GM18498 (cell line): ENCODE measurements at regions not wholly inside any gene's neighbourhood (a gene's known extent, or its start where the extent isn't known, plus 50 kb on each side); places are given as distances from the start of the nearest gene placed in this dataset.

Experiments used
- ATAC-seq: cut with Tn5 transposase; IDR thresholded peaks from one replicate; pipeline ENCODE4 v1.9.1; 2021; ENCODE audit warnings: mild to moderate bottlenecking, moderate library complexity; ENCODE audit not compliant: unreplicated experiment

GRCh38 chr3:176574786-176575185 lies 622.5 kb downstream of the TBL1XR1 start:
- no peak for ATAC-seq

GRCh38 chr3:176571926-176572325 lies 625.4 kb downstream of the TBL1XR1 start:
- no peak for ATAC-seq

- no peak for ATAC-seq
Measured at GRCh38 chr3:176570992-176571391, 626.3 kb downstream of the TBL1XR1 start.

- no peak for ATAC-seq
Measured at GRCh38 chr3:176568189-176568588, 629.1 kb downstream of the TBL1XR1 start.

- ATAC-seq, result no peak
Measured at GRCh38 chr3:176566757-176567156, 630.5 kb downstream of the TBL1XR1 start.

GRCh38 chr3:176562331-176562730 lies 635.0 kb downstream of the TBL1XR1 start:
- no peak for ATAC-seq

GRCh38 chr3:176561826-176562225 lies 635.5 kb downstream of the TBL1XR1 start:
- ATAC-seq, result no peak

- ATAC-seq, result no peak
Measured at GRCh38 chr3:176554791-176555654, 642.3 kb downstream of the TBL1XR1 start.

- no peak for ATAC-seq
Measured at GRCh38 chr3:176554264-176554663, 643.0 kb downstream of the TBL1XR1 start.

GRCh38 chr3:176526942-176527341 lies 670.3 kb downstream of the TBL1XR1 start:
- no peak for ATAC-seq

- no peak for ATAC-seq
Measured at GRCh38 chr3:176526225-176526624, 671.1 kb downstream of the TBL1XR1 start.

GRCh38 chr3:176523114-176523513 lies 674.2 kb downstream of the TBL1XR1 start:
- no peak for ATAC-seq

GRCh38 chr3:176522436-176522835 lies 674.8 kb downstream of the TBL1XR1 start:
- ATAC-seq, result no peak

- ATAC-seq, result no peak
Measured at GRCh38 chr3:176521531-176522175, 675.6 kb downstream of the TBL1XR1 start.

- ATAC-seq, result no peak
Measured at GRCh38 chr3:176514297-176514696, 683.0 kb downstream of the TBL1XR1 start.

- ATAC-seq, result no peak
Measured at GRCh38 chr3:176513604-176514003, 683.7 kb downstream of the TBL1XR1 start.

GRCh38 chr3:176512037-176512436 lies 685.2 kb downstream of the TBL1XR1 start:
- ATAC-seq, result no peak

GRCh38 chr3:176510097-176510496 lies 687.2 kb downstream of the TBL1XR1 start:
- ATAC-seq, result no peak

- no peak for ATAC-seq
Measured at GRCh38 chr3:176505878-176506621, 691.2 kb downstream of the TBL1XR1 start.

GRCh38 chr3:176491084-176491483 lies 706.2 kb downstream of the TBL1XR1 start:
- no peak for ATAC-seq

GRCh38 chr3:176490357-176490756 lies 706.9 kb downstream of the TBL1XR1 start:
- ATAC-seq, result no peak

- no peak for ATAC-seq
Measured at GRCh38 chr3:176479248-176479647, 718.0 kb downstream of the TBL1XR1 start.
